Liver (tissue), 3 donors: ENCODE measurements at regions not wholly inside any gene's neighbourhood (a gene's known extent, or its start where the extent isn't known, plus 50 kb on each side); places are given as distances from the start of the nearest gene placed in this dataset.

Experiments used
- FOXA1 ChIP-seq: IDR thresholded peaks from 2 replicates; pipeline ENCODE4 v1.6.1; 2016; ENCODE audit warnings: antibody characterized with exemption
- GABPA ChIP-seq, 2 donors: IDR thresholded peaks in 1 of 2; conservative IDR thresholded peaks in 1 of 2; 2 replicates each; pipeline ENCODE4 v1.6.1; 2016; ENCODE audit warnings: antibody characterized with exemption in 2 of 2, mild to moderate bottlenecking in 1 of 2, moderate library complexity in 1 of 2
- MAX ChIP-seq: IDR thresholded peaks from 2 replicates; pipeline ENCODE4 v1.6.1; 2016; ENCODE audit warnings: antibody characterized with exemption
- REST ChIP-seq: IDR thresholded peaks from 2 replicates; pipeline ENCODE4 v1.6.1; 2016; ENCODE audit warnings: antibody characterized with exemption, mild to moderate bottlenecking
- TAF1 ChIP-seq: conservative IDR thresholded peaks from 2 replicates; pipeline ENCODE4 v1.6.1; 2016; ENCODE audit warnings: antibody characterized with exemption, mild to moderate bottlenecking
- TF ChIP-seq, protein P1 (sequence below): fragments of 150-350 bp; IDR thresholded peaks from 2 replicates; pipeline ENCODE4 v1.5.1; 2017; ENCODE audit warnings: improper control_type of control experiment, low read depth, low read length; ENCODE audit not compliant: missing input control
- donor health status: healthy.
- donor health status: healthy.

DNA sequence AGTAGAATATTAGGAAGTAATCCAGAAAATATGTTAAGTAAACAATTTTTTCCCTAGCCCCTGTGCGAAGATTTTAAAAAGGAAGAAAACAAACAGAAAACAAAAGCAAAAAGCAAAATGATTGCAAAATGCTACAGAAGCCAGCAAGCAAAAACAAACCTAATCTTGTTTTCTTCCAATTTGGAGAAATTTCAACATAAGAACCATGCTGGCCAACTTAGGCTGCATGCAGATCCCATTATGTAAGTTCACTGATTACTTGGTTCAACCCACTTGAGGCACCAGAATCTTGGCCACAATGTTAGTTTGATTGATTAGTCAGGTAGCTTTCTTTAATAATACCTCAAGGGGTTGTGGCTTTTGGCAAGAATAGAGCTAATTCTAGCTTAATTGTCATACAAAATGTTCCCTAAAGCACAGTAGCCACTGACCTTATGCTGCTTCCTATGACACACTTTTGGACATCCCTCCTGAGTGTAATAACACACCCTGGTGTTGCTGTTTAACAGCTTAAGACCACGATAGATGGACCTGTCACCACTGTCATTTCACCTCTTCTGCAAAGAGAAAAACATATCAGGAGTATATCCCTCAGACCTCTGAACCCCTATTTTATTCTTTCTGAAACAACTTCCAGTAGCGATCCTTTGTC lies 2342.1 kb downstream of the PCDH7 start:
- no peak for TF ChIP-seq GABPA (IDR thresholded peaks at IDR 0.05 in 1 of 2, conservative IDR thresholded peaks at IDR 0.05 in 1 of 2)
- TF ChIP-seq, protein P1, sequence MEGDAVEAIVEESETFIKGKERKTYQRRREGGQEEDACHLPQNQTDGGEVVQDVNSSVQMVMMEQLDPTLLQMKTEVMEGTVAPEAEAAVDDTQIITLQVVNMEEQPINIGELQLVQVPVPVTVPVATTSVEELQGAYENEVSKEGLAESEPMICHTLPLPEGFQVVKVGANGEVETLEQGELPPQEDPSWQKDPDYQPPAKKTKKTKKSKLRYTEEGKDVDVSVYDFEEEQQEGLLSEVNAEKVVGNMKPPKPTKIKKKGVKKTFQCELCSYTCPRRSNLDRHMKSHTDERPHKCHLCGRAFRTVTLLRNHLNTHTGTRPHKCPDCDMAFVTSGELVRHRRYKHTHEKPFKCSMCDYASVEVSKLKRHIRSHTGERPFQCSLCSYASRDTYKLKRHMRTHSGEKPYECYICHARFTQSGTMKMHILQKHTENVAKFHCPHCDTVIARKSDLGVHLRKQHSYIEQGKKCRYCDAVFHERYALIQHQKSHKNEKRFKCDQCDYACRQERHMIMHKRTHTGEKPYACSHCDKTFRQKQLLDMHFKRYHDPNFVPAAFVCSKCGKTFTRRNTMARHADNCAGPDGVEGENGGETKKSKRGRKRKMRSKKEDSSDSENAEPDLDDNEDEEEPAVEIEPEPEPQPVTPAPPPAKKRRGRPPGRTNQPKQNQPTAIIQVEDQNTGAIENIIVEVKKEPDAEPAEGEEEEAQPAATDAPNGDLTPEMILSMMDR, result no peak
- no peak for TF ChIP-seq FOXA1
- no peak for TF ChIP-seq TAF1
- TF ChIP-seq REST, result no peak
- no peak for TF ChIP-seq MAX
